ENCODE measurements at regions not wholly inside any gene's neighbourhood (a gene's known extent, or its start where the extent isn't known, plus 50 kb on each side); places are given as distances from the start of the nearest gene placed in this dataset.

GRCh38 chr15:95944193-95944592, 386.3 kb upstream of the NR2F2 start:
- DNase-seq (ENCODE audit: low spot score) = no peak

GRCh38 chr15:95944661-95945255, 385.7 kb upstream of the NR2F2 start:
- no peak for DNase-seq (ENCODE audit: low spot score)

GRCh38 chr15:95946241-95946640, 384.3 kb upstream of the NR2F2 start:
- DNase-seq (ENCODE audit: low spot score) = no peak

- DNase-seq (ENCODE audit: low spot score) = no peak
Observed at GRCh38 chr15:95946926-95947325, 383.6 kb upstream of the NR2F2 start.

GRCh38 chr15:95948411-95948810, 382.1 kb upstream of the NR2F2 start:
- no peak for DNase-seq (ENCODE audit: low spot score)

- no peak for DNase-seq (ENCODE audit: low spot score)
Observed at GRCh38 chr15:95953032-95953431, 377.5 kb upstream of the NR2F2 start.

GRCh38 chr15:95957861-95958260, 372.6 kb upstream of the NR2F2 start:
- no peak for DNase-seq (ENCODE audit: low spot score)

GRCh38 chr15:95958382-95958781, 372.1 kb upstream of the NR2F2 start:
- DNase-seq (ENCODE audit: low spot score) = no peak

GRCh38 chr15:95968856-95969255, 361.6 kb upstream of the NR2F2 start:
- no peak for DNase-seq (ENCODE audit: low spot score)

- DNase-seq (ENCODE audit: low spot score) = no peak
Observed at GRCh38 chr15:95970326-95970725, 360.2 kb upstream of the NR2F2 start.

- DNase-seq (ENCODE audit: low spot score) = no peak
Observed at GRCh38 chr15:95972041-95972553, 358.4 kb upstream of the NR2F2 start.

- DNase-seq (ENCODE audit: low spot score) = no peak
Observed at GRCh38 chr15:95972812-95973211, 357.7 kb upstream of the NR2F2 start.

- no peak for DNase-seq (ENCODE audit: low spot score)
Observed at GRCh38 chr15:95973566-95974256, 356.8 kb upstream of the NR2F2 start.

GRCh38 chr15:95975212-95975611, 355.3 kb upstream of the NR2F2 start:
- DNase-seq (ENCODE audit: low spot score) = no peak

- DNase-seq (ENCODE audit: low spot score) = no peak
Observed at GRCh38 chr15:95979286-95979685, 351.2 kb upstream of the NR2F2 start.

- DNase-seq (ENCODE audit: low spot score) = no peak
Observed at GRCh38 chr15:95981209-95981608, 349.3 kb upstream of the NR2F2 start.

GRCh38 chr15:95987299-95987698, 343.2 kb upstream of the NR2F2 start:
- no peak for DNase-seq (ENCODE audit: low spot score)

GRCh38 chr15:95987886-95988573, 342.5 kb upstream of the NR2F2 start:
- DNase-seq (ENCODE audit: low spot score) = no peak

- peak; percentile 11 for DNase-seq (ENCODE audit: low spot score)
Observed at GRCh38 chr15:95988574-95988887, 342.0 kb upstream of the NR2F2 start.

- DNase-seq (ENCODE audit: low spot score) = no peak
Observed at GRCh38 chr15:95989392-95989791, 341.1 kb upstream of the NR2F2 start.

GRCh38 chr15:95990833-95991232, 339.7 kb upstream of the NR2F2 start:
- DNase-seq (ENCODE audit: low spot score) = peak; percentile 14

GRCh38 chr15:95994418-95994817, 336.1 kb upstream of the NR2F2 start:
- DNase-seq (ENCODE audit: low spot score) = no peak
